MM.1S (cell line): ENCODE measurements at regions not wholly inside any gene's neighbourhood (a gene's known extent, or its start where the extent isn't known, plus 50 kb on each side); places are given as distances from the start of the nearest gene placed in this dataset.

Experiments
- DNase-seq: peaks from one replicate; pipeline ENCODE4 v3.0.0-alpha.2; 2015
- H2AFZ ChIP-seq: fragments of 300-600 bp; sonication (generic); 2 replicates; pipeline ENCODE4 v1.6.0; 2016; ENCODE audit warnings: antibody characterized with exemption, low read length
- H3F3A ChIP-seq: fragments of 300-600 bp; sonication (generic); 2 replicates; pipeline ENCODE4 v1.6.1; 2016; ENCODE audit warnings: mild to moderate bottlenecking, antibody characterized with exemption, low read length, moderate library complexity, mixed read lengths; ENCODE audit not compliant: insufficient read depth
- H3K27ac ChIP-seq: fragments of 300-600 bp; sonication (generic); 2 replicates; pipeline ENCODE4 v1.5.1; 2016; ENCODE audit warnings: mild to moderate bottlenecking, low read length
- H3K27me3 ChIP-seq: fragments of 300-600 bp; sonication (generic); replicated peaks from 2 replicates; pipeline ENCODE4 v1.6.0; 2016; ENCODE audit warnings: low read length; ENCODE audit not compliant: insufficient read depth
- H3K36me3 ChIP-seq: fragments of 300-600 bp; sonication (generic); replicated peaks from 2 replicates; pipeline ENCODE4 v1.6.1; 2016; ENCODE audit warnings: mild to moderate bottlenecking, low read length, mixed read lengths; ENCODE audit not compliant: insufficient read depth
- H3K4me1 ChIP-seq: fragments of 300-600 bp; sonication (generic); 2 replicates; pipeline ENCODE4 v1.6.1; 2016; ENCODE audit warnings: low read length, mixed read lengths
- H3K4me2 ChIP-seq: fragments of 300-600 bp; sonication (generic); 2 replicates; pipeline ENCODE4 v1.6.0; 2016; ENCODE audit warnings: low read depth, low read length
- H3K4me3 ChIP-seq: fragments of 300-600 bp; sonication (generic); 2 replicates; pipeline ENCODE4 v1.5.1; 2016; ENCODE audit warnings: low read length, mixed read lengths
- H3K79me2 ChIP-seq: fragments of 300-600 bp; sonication (generic); 2 replicates; pipeline ENCODE4 v1.6.1; 2016; ENCODE audit warnings: mixed run types, low read length, mixed read lengths
- H3K9ac ChIP-seq: fragments of 300-600 bp; sonication (generic); 2 replicates; pipeline ENCODE4 v1.6.1; 2016; ENCODE audit warnings: low read length, mixed read lengths
- H3K9me2 ChIP-seq: fragments of 300-600 bp; sonication (generic); replicated peaks from 2 replicates; pipeline ENCODE4 v1.6.1; 2016; ENCODE audit warnings: mild to moderate bottlenecking, low read length, mixed read lengths; ENCODE audit not compliant: insufficient read depth
- H3K9me3 ChIP-seq: fragments of 300-600 bp; sonication (generic); replicated peaks from 2 replicates; pipeline ENCODE4 v1.6.1; 2016; ENCODE audit warnings: mild to moderate bottlenecking, low read length, mixed read lengths; ENCODE audit not compliant: insufficient read depth
- H4K20me1 ChIP-seq: fragments of 300-600 bp; sonication (generic); 2 replicates; pipeline ENCODE4 v1.6.1; 2016; ENCODE audit warnings: mild to moderate bottlenecking, low read length, moderate library complexity, mixed read lengths; ENCODE audit not compliant: insufficient read depth
- EZH2 ChIP-seq: fragments of 300-600 bp; sonication (generic); optimal IDR thresholded peaks from 2 replicates; pipeline ENCODE3; 2017; ENCODE audit warnings: low read depth, mild to moderate bottlenecking, antibody characterized with exemption, low read length, mixed read lengths
- EZH2phosphoT487 ChIP-seq: fragments of 300-600 bp; sonication (generic); IDR thresholded peaks from 2 replicates; pipeline ENCODE4 v1.6.1; 2018; ENCODE audit warnings: antibody characterized with exemption, low read length
- TF ChIP-seq, protein P1 (sequence below): fragments of 300-600 bp; sonication (generic); IDR thresholded peaks from 2 replicates; pipeline ENCODE4 v1.5.1; 2016; ENCODE audit warnings: antibody characterized with exemption, low read length, mixed read lengths

DNA sequence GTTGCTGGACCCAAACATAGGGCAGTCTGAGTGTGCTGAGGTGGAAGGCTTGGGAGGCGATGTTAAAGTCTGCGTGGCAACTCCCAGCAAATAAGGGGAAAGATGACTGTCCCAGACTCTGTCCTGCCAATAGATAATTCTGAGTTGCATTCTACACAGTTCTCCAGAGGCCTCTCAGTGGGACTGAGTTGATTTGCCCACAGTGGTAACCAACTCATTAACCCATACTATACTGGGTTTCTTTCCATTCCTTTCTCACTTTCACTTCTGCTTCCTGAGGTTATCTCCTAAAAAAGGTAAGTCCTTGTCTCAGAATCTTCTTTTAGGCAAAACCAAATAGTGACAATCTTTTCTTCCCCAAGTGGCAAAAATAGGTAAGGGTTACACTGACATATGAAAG lies 549.9 kb upstream of the DPPA4 start:
- H2AFZ ChIP-seq = no peak overlapping the region
- H3K9me2 ChIP-seq = no peaks in the 10 kb centered on the region
- H3K9me3 ChIP-seq = no peaks in the 10 kb centered on the region
- no peak for TF ChIP-seq EZH2phosphoT487
- TF ChIP-seq, protein P1, sequence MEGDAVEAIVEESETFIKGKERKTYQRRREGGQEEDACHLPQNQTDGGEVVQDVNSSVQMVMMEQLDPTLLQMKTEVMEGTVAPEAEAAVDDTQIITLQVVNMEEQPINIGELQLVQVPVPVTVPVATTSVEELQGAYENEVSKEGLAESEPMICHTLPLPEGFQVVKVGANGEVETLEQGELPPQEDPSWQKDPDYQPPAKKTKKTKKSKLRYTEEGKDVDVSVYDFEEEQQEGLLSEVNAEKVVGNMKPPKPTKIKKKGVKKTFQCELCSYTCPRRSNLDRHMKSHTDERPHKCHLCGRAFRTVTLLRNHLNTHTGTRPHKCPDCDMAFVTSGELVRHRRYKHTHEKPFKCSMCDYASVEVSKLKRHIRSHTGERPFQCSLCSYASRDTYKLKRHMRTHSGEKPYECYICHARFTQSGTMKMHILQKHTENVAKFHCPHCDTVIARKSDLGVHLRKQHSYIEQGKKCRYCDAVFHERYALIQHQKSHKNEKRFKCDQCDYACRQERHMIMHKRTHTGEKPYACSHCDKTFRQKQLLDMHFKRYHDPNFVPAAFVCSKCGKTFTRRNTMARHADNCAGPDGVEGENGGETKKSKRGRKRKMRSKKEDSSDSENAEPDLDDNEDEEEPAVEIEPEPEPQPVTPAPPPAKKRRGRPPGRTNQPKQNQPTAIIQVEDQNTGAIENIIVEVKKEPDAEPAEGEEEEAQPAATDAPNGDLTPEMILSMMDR = no peak
- no peak for TF ChIP-seq EZH2
- no peak overlapping the region for H3K27ac ChIP-seq
- H4K20me1 ChIP-seq = no peaks in the 10 kb centered on the region
- H3K4me3 ChIP-seq = no peak overlapping the region
- H3K36me3 ChIP-seq = no peaks in the 10 kb centered on the region
- H3K79me2 ChIP-seq = no peaks in the 10 kb centered on the region
- H3K27me3 ChIP-seq = no peaks in the 10 kb centered on the region
- no peak for DNase-seq
- no peak overlapping the region for H3K9ac ChIP-seq
- no peak overlapping the region for H3K4me2 ChIP-seq
- H3F3A ChIP-seq = no peaks in the 10 kb centered on the region
- H3K4me1 ChIP-seq = peaks cover 4% of the 10 kb centered on the region; the same call in 1 of the 2 replicates

DNA sequence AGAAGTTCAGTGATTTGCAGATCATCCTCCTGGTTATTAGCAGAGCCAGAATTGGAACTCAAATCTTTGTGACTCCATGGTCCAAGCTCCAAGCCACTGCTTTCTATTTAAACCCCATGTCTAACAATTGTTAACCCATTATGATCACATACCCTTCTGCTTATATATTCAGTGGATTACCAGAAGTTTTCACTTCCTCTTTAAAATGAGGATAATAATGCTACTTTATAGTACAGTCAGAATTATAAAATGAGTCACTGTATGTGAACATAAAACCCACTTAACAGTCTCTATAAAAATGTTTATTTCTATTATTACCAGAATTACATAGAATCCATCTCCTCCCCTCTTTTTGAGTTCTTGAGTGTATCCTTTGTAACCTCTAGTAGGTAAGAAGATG lies 550.7 kb upstream of the DPPA4 start:
- H3K27me3 ChIP-seq = no peaks in the 10 kb centered on the region
- H3K9me3 ChIP-seq = no peaks in the 10 kb centered on the region
- no peak for DNase-seq
- no peaks in the 10 kb centered on the region for H3K79me2 ChIP-seq
- no peaks in the 10 kb centered on the region for H3K9me2 ChIP-seq
- TF ChIP-seq EZH2phosphoT487 (no peak), EZH2 (no peak)
- TF ChIP-seq, protein P1 = no peak
- H3K4me2 ChIP-seq = no peak overlapping the region
- H2AFZ ChIP-seq = no peak overlapping the region
- no peaks in the 10 kb centered on the region for H4K20me1 ChIP-seq
- no peak overlapping the region for H3K9ac ChIP-seq
- no peaks in the 10 kb centered on the region; the same call in 1 of the 2 replicates for H3K4me1 ChIP-seq
- H3F3A ChIP-seq = no peaks in the 10 kb centered on the region
- H3K27ac ChIP-seq = no peak overlapping the region
- H3K36me3 ChIP-seq = no peaks in the 10 kb centered on the region
- H3K4me3 ChIP-seq = no peak overlapping the region

DNA sequence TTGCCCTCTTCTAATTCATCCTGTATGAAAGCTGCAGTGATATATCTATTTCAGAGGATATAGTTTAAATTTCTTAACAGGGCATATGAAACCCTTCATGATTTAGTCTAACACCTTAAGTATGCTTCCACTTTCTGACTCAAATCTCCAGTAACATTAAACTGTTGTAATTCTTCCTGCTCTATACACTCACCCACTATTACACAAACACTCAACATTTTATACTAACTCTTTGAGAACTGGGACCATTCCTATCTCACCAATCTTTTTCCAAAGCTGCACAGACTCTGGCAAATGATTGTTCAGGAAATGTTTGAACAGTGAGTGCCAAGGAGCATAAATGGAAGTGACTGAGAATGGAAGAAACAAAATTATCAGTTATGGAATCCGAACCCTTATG lies 560.4 kb upstream of the DPPA4 start:
- H3K4me2 ChIP-seq = no peak overlapping the region
- H3K27me3 ChIP-seq = no peaks in the 10 kb centered on the region
- TF ChIP-seq EZH2 = no peak
- no peak for TF ChIP-seq EZH2phosphoT487
- TF ChIP-seq, protein P1 = no peak
- H3K4me3 ChIP-seq = no peak overlapping the region
- no peak overlapping the region for H3K9ac ChIP-seq
- DNase-seq = no peak
- H3F3A ChIP-seq = no peaks in the 10 kb centered on the region
- no peaks in the 10 kb centered on the region for H3K36me3 ChIP-seq
- no peaks in the 10 kb centered on the region for H3K9me3 ChIP-seq
- no peak overlapping the region for H3K27ac ChIP-seq
- no peaks in the 10 kb centered on the region for H4K20me1 ChIP-seq
- H3K9me2 ChIP-seq = no peaks in the 10 kb centered on the region
- H3K4me1 ChIP-seq = no peaks in the 10 kb centered on the region
- no peaks in the 10 kb centered on the region for H3K79me2 ChIP-seq
- H2AFZ ChIP-seq = no peak overlapping the region
